ENCODE measurements at regions not wholly inside any gene's neighbourhood (a gene's known extent, or its start where the extent isn't known, plus 50 kb on each side); places are given as distances from the start of the nearest gene placed in this dataset.

DNA sequence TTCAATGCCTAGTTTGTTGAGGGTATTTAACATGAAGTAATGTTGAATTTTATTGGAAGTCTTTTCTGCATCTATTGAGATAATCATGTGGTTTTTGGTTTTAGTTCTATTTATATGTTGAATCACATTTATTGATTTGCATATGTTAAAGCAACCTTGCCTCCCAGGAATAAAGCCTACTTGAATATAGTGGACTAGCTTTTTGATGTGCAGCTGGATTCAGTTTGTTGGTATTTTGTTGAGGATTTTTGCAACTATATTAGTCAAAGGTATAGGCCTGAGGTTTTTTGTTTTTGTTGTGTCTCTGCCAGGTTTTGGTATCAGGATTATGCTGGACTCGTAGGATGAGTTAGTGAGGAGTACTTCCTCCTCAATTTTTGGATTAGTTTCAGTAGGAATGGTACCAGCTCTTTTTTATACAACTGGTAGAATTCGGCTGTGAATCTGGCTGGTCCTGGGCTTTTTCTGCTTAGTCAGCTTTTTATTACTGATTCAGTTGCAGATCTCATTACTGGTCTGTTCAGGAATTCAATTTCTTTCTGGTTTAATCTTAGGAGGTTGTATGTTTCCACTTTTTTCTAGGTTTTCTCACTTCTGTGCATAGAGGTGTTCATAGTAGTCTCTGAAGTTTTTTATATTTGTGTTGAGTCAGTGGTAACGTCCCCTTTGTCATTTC lies 209.8 kb upstream of the RBMS3 start:
- DNase-seq: no peak

DNA sequence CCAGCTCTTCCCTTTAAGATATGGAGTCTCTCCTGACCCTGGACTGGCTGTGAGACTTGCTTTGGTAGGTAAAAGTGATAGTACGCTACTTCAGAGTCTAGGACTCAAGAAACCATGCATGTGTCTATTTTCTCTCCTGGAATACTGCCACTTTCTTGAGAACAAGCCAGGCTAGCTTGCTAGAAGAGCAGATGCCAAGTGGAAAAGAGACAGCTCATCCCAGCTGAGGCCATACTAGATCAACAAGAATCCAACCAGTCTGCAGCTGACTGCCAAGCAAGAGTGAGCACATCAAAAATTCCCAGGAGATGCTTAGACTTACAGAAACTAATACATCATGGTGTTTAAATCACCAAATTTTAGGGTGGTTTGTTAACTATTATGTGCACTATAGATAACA lies 208.3 kb upstream of the RBMS3 start:
- DNase-seq: no peak

DNA sequence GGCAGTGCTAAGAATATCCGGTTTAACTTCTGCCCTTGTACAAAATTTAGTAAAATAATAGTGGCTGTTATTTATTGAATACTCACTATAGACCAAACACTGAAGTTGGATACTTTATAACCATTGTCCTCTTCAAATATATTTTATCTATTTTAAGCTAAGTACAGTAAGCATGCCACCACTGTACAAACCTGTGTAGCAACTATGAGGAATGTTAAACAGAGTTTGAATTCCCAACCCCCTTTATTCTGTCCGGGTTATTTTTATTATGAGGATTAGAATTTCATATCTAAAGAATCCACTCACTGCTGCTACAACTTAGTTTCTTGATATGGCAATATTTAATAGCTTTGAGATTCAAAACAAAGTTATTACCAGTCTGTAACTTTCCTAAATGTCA lies 203.5 kb upstream of the RBMS3 start:
- no peak for DNase-seq

DNA sequence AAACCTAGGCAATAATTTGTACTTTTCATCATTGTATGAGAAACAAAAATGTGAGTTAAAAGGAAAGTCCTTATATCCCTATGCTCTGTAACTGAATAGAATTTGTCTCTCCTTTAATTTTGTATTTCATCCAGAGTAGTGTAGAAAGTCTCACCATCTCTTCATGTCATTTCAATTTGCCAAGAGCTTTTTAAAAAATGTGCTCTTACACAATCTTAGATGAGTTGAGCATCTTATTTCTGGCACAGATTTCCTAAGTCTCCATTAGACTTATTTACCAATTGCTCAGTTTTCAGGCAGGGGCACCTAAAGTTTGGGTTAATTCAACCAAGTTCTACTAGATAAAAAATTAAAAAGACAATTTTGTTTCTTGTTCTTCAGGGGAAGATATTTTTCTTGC lies 201.5 kb upstream of the RBMS3 start:
- DNase-seq: no peak

DNA sequence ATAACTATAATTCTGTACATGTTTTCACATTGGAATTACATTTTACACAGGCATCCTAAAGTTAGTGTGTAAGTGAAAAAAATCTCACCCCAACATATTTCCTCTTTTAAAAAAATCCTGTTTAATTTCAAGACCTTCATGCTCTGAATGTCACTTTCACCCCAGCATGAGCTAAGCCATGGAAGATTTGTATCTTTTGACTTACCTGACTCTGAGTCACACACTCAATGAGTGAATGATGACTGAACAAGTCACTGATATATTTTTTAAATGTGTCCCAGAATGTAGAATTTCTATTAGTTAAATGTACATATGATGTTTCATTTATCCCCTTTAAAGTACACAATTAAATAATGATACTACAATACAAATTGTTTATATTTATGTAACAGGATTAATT lies 199.9 kb upstream of the RBMS3 start:
- no peak for DNase-seq

DNA sequence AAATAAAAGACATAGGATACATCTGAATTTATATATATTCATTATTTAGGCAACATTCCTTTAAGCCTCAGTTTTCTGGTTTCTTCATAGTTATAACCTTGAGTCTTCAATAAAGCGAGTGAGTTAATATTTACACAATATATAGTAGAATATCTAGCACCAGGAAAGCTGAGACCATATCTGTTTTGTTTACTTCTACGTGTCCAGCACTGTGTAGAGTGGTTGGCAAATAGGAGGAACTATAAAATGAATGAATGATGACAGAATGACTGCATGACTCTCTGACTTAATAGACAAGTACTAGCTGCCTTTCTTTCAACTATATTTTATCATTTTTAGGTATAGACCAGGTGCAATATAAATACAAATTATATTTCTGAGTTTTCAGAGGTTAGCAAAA lies 197.8 kb upstream of the RBMS3 start:
- no peak for DNase-seq

DNA sequence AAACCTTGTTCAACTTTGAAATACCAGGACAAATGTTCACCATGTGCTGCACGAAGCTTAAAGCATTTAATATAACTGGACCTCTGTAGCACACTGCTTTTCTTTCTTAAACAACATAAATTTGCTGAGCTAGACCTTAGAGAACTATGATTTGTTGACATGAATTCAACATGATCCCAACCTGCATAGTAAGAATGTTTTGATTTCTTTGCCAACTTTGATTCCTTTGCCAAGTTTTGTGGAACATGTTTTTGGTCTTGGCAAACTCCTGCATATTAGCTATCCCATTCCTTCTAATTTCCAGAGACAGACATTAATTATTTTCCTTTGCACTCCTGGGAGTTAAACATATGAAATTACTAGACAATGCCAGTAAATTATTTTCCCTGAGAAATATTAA lies 197.2 kb upstream of the RBMS3 start:
- no peak for DNase-seq

DNA sequence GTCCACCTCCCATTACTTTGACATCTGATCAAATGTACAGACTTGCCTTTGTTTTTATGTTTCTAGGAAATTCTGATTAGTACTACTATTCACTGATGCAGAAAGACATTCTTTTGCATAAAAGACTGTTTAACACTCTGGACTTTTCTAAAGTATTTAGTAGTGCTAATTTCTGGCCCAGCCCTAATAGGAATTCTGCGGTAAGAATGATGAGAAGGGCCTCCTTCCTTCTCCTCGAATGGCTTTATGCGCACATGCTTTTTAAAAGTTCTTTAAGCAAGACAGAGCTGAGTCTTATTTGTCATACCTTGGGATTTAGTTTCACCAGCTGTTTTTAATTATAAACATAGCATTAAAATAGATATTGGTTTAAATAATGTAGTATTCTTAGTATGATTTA lies 192.3 kb upstream of the RBMS3 start:
- no peak for DNase-seq

DNA sequence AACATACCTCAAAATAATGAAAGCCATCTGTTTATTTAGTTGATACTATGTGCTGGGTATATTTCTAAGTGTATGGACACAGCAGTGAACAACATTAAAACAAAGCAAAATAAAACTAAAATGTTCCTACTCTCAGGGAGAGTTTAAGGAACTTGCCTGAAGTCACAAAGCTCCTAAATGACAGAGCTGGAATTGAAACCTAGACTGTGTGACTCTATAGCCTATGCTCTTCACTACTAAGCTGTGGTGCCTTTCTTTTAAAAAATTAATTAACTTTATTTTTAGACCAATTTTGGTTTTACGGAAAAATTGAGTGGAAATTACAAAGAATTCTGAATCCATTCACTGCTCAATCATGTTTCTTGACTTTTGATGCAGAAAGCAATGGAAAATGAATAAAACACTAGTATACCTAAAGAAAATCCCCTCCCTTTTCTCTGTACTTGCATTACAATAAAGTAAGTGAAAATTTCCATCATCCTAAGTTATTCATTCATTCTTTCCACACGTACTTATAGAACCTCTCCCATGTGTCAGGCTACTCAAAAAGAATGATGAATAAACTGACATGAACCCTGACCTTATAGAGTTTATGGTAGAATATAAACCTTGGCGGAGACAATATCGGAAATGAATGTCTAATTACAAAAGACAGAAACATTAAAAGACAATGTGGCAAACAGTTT lies 189.8 kb upstream of the RBMS3 start:
- DNase-seq: no peak

DNA sequence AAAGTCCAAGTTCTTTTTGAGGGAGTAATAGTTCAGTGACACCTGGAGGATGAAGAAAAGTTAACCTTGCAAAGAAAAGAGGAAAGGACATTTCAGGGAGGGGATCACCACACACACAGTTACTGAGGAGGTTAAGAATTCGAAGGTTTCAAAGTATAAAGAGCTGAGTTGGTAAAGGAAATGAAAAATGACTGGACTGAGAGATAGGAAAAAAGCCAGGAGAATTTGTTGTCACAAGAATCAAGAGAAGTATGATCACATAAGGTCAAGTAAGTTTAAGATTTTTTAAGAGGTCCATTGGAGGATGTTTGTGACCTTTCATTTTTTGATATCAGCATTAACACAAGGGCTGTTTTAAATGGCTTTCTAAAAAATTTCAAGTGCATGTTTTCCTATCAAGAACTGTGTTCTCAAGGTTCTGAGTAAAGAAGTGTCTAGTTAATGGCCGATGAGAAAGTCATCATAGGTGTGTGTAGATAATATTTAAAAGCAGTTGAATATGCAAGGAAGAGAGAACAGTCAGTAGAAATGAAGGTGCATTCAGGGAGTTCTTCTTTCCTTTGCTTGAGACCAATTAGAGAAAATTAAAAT lies 189.2 kb upstream of the RBMS3 start:
- no peak for DNase-seq

DNA sequence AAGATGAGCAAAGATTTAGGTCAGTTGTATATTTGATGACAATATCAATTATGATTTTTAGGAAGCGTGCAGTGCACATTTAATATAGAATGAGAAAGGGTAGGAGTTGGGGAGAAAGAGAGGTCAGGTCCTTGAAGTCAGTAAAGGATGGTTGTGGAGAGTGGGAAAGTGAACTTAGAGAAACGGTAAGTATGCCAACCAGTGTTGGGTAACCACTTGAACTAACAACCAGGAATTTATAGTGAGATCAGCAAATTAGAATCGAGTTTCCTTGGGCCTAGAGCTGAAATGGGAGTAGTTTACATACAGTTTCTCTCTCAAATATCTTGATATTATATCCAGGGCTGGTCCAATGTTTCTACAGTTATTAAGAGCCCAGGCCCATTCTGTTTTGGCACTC lies 188.5 kb upstream of the RBMS3 start:
- DNase-seq: no peak

DNA sequence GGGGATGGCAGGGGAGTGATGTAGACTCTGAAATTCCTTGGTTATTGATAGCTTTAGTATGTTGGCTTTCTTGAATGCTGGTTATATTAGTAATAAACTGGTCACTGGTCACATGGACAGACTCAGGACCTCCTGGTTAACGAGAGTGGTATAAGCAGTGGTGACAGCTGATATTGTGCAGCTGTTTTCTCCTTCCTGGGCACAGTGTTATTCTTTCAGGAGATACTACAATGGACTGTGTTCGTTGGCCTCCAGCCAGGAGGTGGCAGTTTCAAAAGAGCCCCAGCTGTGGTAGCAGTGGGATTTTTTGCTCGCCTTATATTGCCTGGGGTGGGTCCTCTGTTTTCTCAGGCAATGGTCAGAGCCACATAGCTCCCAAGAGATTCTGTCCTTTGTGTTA lies 181.6 kb upstream of the RBMS3 start:
- no peak for DNase-seq

DNA sequence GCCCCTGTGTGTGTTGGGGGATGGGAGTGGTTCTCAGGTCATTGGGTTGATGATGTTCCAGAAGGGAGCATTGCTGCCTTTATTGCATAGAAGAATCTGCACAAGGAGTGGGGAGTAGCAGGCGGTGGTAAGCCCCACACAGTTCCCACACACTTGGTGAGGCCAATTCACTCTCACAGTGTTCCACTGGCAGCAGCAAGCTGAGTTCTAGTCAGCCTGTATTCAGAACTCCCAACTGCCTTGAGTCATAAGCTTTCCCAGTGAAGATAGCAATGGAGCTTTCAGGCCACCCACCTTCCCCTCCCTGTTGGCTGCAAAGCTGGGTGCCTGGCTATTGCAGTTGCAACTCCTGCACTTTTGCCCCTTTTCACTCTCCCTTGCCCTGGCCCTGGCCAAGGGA lies 181.1 kb upstream of the RBMS3 start:
- no peak for DNase-seq

DNA sequence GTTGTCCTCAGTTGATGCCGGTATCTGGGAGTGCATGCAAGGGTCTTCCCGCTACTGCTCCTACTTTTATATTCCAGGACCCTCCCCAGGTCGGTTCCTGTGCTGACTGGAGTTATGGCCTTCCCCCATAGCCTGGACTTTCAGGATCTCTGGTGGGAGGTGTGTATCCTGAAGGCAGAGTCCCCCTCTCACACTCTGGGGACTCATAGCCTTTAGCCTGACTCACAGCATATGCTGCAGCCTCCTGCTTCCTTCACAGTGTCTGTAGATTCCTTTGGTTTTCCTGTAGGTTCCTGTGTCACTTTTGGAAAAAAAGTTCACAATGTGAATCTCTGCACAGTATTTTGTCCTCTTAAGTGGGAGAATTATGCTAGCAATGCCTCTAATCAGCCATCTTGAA lies 180.6 kb upstream of the RBMS3 start:
- DNase-seq: no peak

DNA sequence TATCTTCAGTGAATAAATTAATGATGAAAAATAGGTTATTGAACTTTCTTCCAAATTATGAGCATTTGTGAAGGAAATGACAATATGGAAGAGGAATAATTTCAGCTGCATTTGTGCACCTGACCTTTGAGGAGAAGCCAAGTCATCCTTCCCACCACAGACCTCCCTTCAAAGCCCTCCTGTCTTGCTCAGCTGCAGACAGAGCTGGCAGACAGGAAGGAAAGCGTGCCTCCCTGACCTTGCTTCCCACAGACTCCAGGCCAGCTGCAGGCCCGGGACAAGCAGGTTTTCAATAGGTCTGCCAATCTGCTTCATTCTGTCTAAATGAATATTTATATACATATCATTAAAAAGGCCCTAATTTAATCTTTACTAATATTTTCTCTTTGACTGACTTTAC lies 152.9 kb upstream of the RBMS3 start:
- no peak for DNase-seq

DNA sequence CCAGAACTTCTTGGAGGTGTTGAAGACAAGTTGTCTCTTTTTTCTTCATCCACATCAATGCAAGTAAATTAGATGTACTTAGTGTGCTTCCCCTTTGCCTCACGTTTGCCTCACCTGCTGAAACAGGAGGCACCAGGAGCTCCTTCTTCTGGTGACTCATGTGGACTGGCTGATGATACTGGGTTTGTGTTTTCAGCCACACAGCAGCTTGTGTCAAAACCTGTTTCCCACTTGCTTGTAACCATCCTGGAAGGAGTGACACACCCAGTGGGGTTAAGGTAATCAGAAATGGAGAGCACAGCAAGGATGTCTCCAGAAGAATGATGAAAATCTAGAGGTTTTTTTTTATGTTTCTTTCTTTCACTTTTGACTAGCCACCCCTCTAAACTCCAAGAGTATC lies 143.3 kb upstream of the RBMS3 start:
- DNase-seq: no peak

DNA sequence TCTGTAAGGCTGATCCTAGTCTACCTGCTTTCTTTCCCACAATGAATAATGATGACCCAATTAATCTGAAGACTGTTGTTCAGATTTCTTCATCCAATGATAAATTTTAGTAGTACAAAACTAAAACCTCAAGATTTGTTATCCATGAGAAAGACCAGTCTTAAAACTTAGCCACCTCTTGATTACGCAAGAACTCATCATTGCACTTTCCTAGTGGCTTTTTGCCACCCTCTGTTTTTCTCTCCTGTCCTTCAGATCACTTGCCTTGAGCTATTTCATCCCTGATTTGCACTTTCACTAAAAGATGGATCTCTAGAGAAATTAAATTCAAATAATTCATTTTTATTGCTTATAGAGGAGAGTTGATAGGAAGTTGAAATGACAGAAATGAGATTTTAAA lies 142.7 kb upstream of the RBMS3 start:
- DNase-seq: no peak

DNA sequence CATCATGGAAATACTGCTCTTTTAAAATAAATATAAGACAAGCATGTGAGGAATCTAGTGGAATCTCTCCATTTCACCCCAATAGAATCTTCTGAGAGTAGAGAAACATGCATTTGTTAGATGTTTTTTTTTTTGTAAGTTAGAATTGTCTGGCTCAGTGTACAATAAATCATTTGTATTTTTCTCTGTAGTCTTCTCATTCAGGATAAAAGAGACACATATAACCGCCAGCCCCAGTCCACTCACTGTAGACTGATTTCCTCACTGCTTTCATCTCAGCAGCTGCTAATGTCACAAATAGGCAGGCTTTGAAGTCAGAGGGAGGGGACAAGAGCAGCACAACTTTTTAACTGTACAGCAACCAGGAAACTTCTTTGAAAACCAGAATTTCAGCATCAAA lies 140.2 kb upstream of the RBMS3 start:
- no peak for DNase-seq

DNA sequence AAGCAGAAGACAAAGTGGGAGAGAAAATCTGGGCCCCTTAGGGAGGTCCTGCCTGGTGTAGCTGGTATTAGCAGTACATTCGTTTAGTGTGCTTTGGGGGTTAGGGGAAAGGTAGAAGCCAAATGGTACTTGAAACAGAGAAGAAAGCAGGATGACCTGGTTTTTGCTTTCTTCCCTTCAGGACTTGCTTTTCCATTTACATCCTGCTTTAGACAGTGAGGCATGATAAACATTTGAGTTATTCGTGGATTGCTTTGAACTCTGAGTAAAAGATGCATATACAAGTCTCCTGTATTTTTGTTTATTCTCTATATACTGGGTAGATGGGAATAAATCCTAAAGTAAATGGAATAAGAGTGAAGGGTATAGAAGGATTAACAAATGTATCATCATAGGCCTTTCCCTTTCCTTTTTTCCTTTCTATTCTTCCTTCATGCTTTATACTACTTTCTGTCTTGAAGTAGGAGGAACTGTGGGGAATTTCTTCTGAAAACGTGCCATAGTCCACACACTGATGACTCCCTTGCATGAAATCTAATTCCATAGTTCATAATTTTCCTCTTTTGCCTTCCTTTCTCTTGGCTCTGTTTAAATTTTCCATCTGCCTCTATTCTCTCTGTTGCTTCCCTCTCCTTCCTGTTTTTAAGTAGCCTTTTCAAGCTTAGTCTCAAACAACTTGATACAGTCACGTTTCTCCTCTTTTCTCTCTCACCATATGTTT lies 139.5 kb upstream of the RBMS3 start:
- DNase-seq: no peak

DNA sequence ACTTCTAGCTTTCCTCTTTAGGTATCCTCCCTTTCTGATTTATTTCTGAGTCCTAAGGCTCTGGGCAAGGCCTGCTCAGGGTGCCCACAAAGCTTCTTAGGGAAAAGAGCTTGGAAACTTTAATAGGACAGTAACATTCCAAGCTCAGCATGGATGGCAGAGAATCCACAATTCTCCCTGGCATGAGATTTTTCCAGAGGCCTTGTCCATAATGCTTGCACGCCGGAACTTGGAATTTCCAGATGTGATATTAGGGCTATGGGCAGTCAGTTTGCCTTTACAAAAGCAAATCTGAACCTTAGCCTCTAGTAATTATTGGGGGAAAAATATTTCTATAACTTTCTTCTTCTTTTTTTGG lies 139.0 kb upstream of the RBMS3 start:
- DNase-seq: no peak

DNA sequence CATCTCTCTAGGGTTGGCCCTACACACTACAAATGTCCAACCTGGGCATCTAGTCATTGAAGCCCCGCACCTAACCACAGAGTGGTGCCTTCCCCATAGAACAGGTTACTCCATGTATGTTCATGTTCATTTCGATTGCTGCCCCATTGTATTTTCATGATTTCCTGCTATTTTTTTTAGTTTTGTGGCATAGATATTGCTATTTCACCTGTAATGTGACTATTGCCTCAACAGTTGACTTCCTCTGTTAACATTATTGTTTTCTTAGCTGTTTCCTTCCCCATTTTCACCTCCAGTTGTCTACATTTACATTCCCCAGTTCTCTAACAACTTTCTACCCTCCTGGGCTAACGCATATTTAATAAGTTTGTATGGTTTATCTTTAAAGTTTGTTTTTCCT lies 137.7 kb upstream of the RBMS3 start:
- DNase-seq: no peak

DNA sequence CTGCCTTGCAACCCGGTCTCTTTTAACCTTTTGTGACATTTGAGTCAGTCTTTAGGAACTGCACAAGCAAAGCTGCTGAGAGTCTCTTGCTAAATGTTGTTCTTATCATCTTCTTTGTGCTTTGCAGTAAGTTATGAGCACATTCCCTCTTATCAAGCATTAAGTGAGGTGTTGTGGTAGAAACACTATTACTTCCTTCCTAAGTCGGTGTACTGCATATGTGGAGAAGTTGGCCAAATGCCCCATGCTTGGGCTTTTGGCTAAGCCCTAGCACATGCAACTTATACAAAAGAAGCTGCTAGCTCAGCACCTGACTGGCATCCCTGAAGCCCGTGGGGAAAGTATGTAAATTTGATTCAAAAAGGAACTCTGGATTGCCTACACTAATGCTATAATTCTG lies 136.5 kb upstream of the RBMS3 start:
- DNase-seq: no peak

DNA sequence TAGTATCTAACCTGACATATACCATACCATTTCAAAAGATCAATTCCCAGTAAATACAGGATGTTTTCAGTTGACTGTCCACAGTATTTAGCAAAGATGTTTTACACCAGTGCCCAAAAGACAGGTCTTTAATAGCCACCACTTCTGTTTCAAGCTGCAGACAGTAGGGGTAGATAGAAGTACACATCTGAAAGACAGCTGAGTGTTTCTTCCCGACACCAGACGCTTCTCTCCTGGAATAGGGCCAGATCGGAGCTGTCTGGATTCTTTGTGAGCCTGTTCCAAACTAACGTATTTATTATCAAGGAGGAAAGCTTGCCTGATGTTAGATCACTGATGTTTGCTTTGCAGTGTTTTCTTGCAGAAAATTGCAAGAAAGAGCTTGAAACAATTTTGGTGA lies 136.1 kb upstream of the RBMS3 start:
- DNase-seq: no peak

DNA sequence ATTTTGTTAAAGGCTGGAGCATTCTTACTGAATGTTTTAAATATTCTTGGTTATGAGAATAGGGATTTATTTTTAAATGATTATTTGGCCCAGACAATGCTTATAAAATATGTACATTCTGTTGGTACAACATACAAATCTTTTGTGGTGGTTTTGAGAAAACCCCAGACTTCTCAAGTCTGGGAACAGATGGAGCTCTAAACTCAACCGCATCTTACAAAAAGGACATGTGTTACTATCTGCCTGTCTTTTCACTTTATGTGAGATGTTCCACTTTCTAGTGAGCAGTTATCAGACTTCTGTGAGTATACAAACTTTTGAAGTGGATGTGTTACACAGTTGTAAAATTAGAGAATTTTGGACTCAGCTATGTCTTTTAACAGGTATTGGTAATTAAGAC lies 135.5 kb upstream of the RBMS3 start:
- no peak for DNase-seq

Data from stimulated activated CD4-positive, alpha-beta T cell treated with anti-CD3 and anti-CD28 coated beads, Interleukin-4, amount 100 ng/mL, for 4 hours (primary cell).